ENCODE measurements at regions not wholly inside any gene's neighbourhood (a gene's known extent, or its start where the extent isn't known, plus 50 kb on each side); places are given as distances from the start of the nearest gene placed in this dataset.
"Not testable (repeated sequence)": the region's sequence is repeated elsewhere in the genome, so short reads cannot be mapped to it uniquely, and the experiment has no call there.

GRCh38 chr15:96477227-96477626 is 146.7 kb downstream of the NR2F2 start:
- no peak for ATAC-seq
- Mint-ChIP-seq H3K27me3 (no peaks in the 10 kb centered on the region), H3K27ac (no peak overlapping the region), H3K4me3 (no peak overlapping the region), H3K9me3 (peaks cover 0 to 7% of the 10 kb centered on the region in 2 donors), H3K4me1 (no peaks in the 10 kb centered on the region)
- no peak for DNase-seq

- H3K9me3 Mint-ChIP-seq, H3K27me3 Mint-ChIP-seq, H3K4me1 Mint-ChIP-seq, DNase-seq, H3K4me3 Mint-ChIP-seq, ATAC-seq, H3K27ac Mint-ChIP-seq: not testable (repeated sequence)
Measured at GRCh38 chr15:96484412-96484811, 153.9 kb downstream of the NR2F2 start.

- Mint-ChIP-seq H3K4me1 (no peaks in the 10 kb centered on the region), H3K27me3 (no peaks in the 10 kb centered on the region), H3K27ac (no peak overlapping the region), H3K4me3 (no peak overlapping the region), H3K9me3 (no peaks in the 10 kb centered on the region)
- DNase-seq (no peak), ATAC-seq (no peak)
Measured at GRCh38 chr15:96484830-96485229, 154.3 kb downstream of the NR2F2 start.

GRCh38 chr15:96487245-96487644 is 156.7 kb downstream of the NR2F2 start:
- H3K4me1 Mint-ChIP-seq = no peaks in the 10 kb centered on the region
- no peaks in the 10 kb centered on the region for H3K27me3 Mint-ChIP-seq
- no peak for ATAC-seq
- no peaks in the 10 kb centered on the region for H3K9me3 Mint-ChIP-seq
- no peak for DNase-seq
- no peak overlapping the region for H3K4me3 Mint-ChIP-seq
- no peak overlapping the region for H3K27ac Mint-ChIP-seq

- not testable (repeated sequence) for ATAC-seq, DNase-seq, H3K9me3 Mint-ChIP-seq, H3K4me1 Mint-ChIP-seq, H3K4me3 Mint-ChIP-seq, H3K27ac Mint-ChIP-seq
- H3K27me3 Mint-ChIP-seq = peaks cover 20% of the 10 kb centered on the region
Measured at GRCh38 chr15:96491066-96491699, 160.7 kb downstream of the NR2F2 start.

- H3K27me3 Mint-ChIP-seq = peaks cover 20% of the 10 kb centered on the region
- DNase-seq, H3K4me3 Mint-ChIP-seq, H3K9me3 Mint-ChIP-seq, H3K4me1 Mint-ChIP-seq, H3K27ac Mint-ChIP-seq, ATAC-seq: not testable (repeated sequence)
Measured at GRCh38 chr15:96491700-96492644, 161.5 kb downstream of the NR2F2 start.

GRCh38 chr15:96494505-96494904 is 164.0 kb downstream of the NR2F2 start:
- ATAC-seq (no peak), DNase-seq (no peak)
- H3K27ac Mint-ChIP-seq = no peak overlapping the region

GRCh38 chr15:96495386-96495785 is 164.9 kb downstream of the NR2F2 start:
- H3K9me3 Mint-ChIP-seq = peaks cover 7 to 9% of the 10 kb centered on the region in 2 donors
- DNase-seq (no peak), ATAC-seq (no peak)
- H3K27me3 Mint-ChIP-seq = peaks cover 20% of the 10 kb centered on the region
- no peak overlapping the region for H3K27ac Mint-ChIP-seq
- no peaks in the 10 kb centered on the region for H3K4me1 Mint-ChIP-seq
- no peak overlapping the region for H3K4me3 Mint-ChIP-seq

More at GRCh38 chr15:96494505-96494904, 164.0 kb downstream of the NR2F2 start:
- H3K4me1 Mint-ChIP-seq = no peaks in the 10 kb centered on the region
- H3K27me3 Mint-ChIP-seq = peaks cover 20% of the 10 kb centered on the region
- H3K4me3 Mint-ChIP-seq = no peak overlapping the region
- H3K9me3 Mint-ChIP-seq = peaks cover 7 to 9% of the 10 kb centered on the region in 2 donors

- no peak for DNase-seq
- Mint-ChIP-seq H3K4me3 (no peak overlapping the region), H3K9me3 (peaks cover 7 to 9% of the 10 kb centered on the region in 2 donors), H3K27ac (no peak overlapping the region), H3K4me1 (no peaks in the 10 kb centered on the region), H3K27me3 (peaks cover 14% of the 10 kb centered on the region)
- no peak for ATAC-seq
Measured at GRCh38 chr15:96497951-96498350, 167.5 kb downstream of the NR2F2 start.

GRCh38 chr15:96500508-96500907 is 170.0 kb downstream of the NR2F2 start:
- no peaks in the 10 kb centered on the region for H3K27me3 Mint-ChIP-seq
- no peaks in the 10 kb centered on the region for H3K4me1 Mint-ChIP-seq
- no peak overlapping the region for H3K27ac Mint-ChIP-seq
- peaks cover 7 to 9% of the 10 kb centered on the region in 2 donors for H3K9me3 Mint-ChIP-seq
- no peak overlapping the region for H3K4me3 Mint-ChIP-seq
- no peak for ATAC-seq
- DNase-seq = no peak

- Mint-ChIP-seq H3K27me3 (no peaks in the 10 kb centered on the region), H3K27ac (no peak overlapping the region), H3K4me3 (no peak overlapping the region), H3K9me3 (peaks cover 7 to 9% of the 10 kb centered on the region in 2 donors), H3K4me1 (no peaks in the 10 kb centered on the region)
- no peak for ATAC-seq
- DNase-seq = no peak
Measured at GRCh38 chr15:96501362-96501761, 170.9 kb downstream of the NR2F2 start.

GRCh38 chr15:96502196-96502595 is 171.7 kb downstream of the NR2F2 start:
- peaks cover 4 to 5% of the 10 kb centered on the region in 2 donors for H3K9me3 Mint-ChIP-seq
- DNase-seq (no peak), ATAC-seq (no peak)
- H3K27ac Mint-ChIP-seq = no peak overlapping the region
- no peak overlapping the region for H3K4me3 Mint-ChIP-seq
- H3K27me3 Mint-ChIP-seq = no peaks in the 10 kb centered on the region
- no peaks in the 10 kb centered on the region for H3K4me1 Mint-ChIP-seq

- Mint-ChIP-seq H3K4me1 (no peaks in the 10 kb centered on the region), H3K9me3 (no peaks in the 10 kb centered on the region), H3K27me3 (no peaks in the 10 kb centered on the region), H3K4me3 (no peak overlapping the region), H3K27ac (no peak overlapping the region)
- ATAC-seq = no peak
- DNase-seq = no peak
Measured at GRCh38 chr15:96503276-96503675, 172.8 kb downstream of the NR2F2 start.

- Mint-ChIP-seq H3K27me3 (peaks cover 4% of the 10 kb centered on the region), H3K9me3 (no peaks in the 10 kb centered on the region), H3K4me1 (no peaks in the 10 kb centered on the region), H3K4me3 (no peak overlapping the region), H3K27ac (no peak overlapping the region)
- ATAC-seq (no peak), DNase-seq (no peak)
Measured at GRCh38 chr15:96504371-96504770, 173.9 kb downstream of the NR2F2 start.

GRCh38 chr15:96505014-96505413 is 174.5 kb downstream of the NR2F2 start:
- H3K9me3 Mint-ChIP-seq = no peaks in the 10 kb centered on the region
- H3K4me1 Mint-ChIP-seq = no peaks in the 10 kb centered on the region
- peaks cover 7% of the 10 kb centered on the region for H3K27me3 Mint-ChIP-seq
- H3K27ac Mint-ChIP-seq = no peak overlapping the region
- DNase-seq = no peak
- no peak overlapping the region for H3K4me3 Mint-ChIP-seq
- no peak for ATAC-seq

- H3K4me3 Mint-ChIP-seq = no peak overlapping the region
- ATAC-seq = no peak
- H3K27me3 Mint-ChIP-seq = peaks cover 8% of the 10 kb centered on the region
Measured at GRCh38 chr15:96514607-96515285, 184.2 kb downstream of the NR2F2 start.

More at GRCh38 chr15:96514607-96515285, 184.2 kb downstream of the NR2F2 start:
- peak overlapping the region in 1 of 2 donors; percentile 80 for H3K27ac Mint-ChIP-seq
- H3K9me3 Mint-ChIP-seq = peaks cover 16 to 23% of the 10 kb centered on the region in 2 donors
- DNase-seq = no peak
- no peaks in the 10 kb centered on the region for H3K4me1 Mint-ChIP-seq
